ENCODE measurements at regions not wholly inside any gene's neighbourhood (a gene's known extent, or its start where the extent isn't known, plus 50 kb on each side); places are given as distances from the start of the nearest gene placed in this dataset.

GRCh38 chr5:135255461-135256178 is 143.4 kb downstream of the MACROH2A1 start:
- H2AFZ ChIP-seq (ENCODE audit: low read length): no peak overlapping the region
- H4K20me1 ChIP-seq (ENCODE audit: control insufficient read depth, insufficient read depth, insufficient read length): no peaks in the 10 kb centered on the region
- H3K23me2 ChIP-seq (ENCODE audit: insufficient read length, low read depth, low read length, poor library complexity, severe bottlenecking): no peaks in the 10 kb centered on the region
- Mint-ChIP-seq H3K36me3 (ENCODE audit: insufficient read depth in 1 of 3, low read depth in 3 of 3) (no peaks in the 10 kb centered on the region), H3K27me3 (ENCODE audit: low read depth) (peaks cover 1% of the 10 kb centered on the region; the same call in 1 of the 2 replicates), H3K27ac (no peak overlapping the region), H3K9me3 (peaks cover 3 to 7% of the 10 kb centered on the region in 2 experiments; a peak in 4 of 5 replicates), H3K4me3 (no peak overlapping the region), H3K4me1 (no peaks in the 10 kb centered on the region)
- no peak overlapping the region for H2BK20ac ChIP-seq (ENCODE audit: low read depth, low read length, poor library complexity, severe bottlenecking)
- no CpG with 5 or more reads among the region's 4 CpGs for WGBS (ENCODE audit: extremely low coverage, insufficient read length, low lambda C conversion rate)
- H3T11ph ChIP-seq (ENCODE audit: low read length): no peak overlapping the region
- H2BK120ac ChIP-seq (ENCODE audit: low read depth, low read length, poor library complexity, severe bottlenecking): no peak overlapping the region
- H3K79me2 ChIP-seq (ENCODE audit: insufficient read depth, low read length): no peaks in the 10 kb centered on the region
- 0 out of 2 replicates have a peak, but pooled peaks cover 2% of the 10 kb centered on the region for H3K27me3 ChIP-seq (ENCODE audit: insufficient read depth, low read length)
- H3K4ac ChIP-seq (ENCODE audit: low read depth, low read length): no peak overlapping the region
- no peak overlapping the region for H4K5ac ChIP-seq (ENCODE audit: insufficient read length, low read depth, low read length)
- no peak overlapping the region for H3K9ac ChIP-seq (ENCODE audit: extremely low read depth, insufficient read length, low read length)
- DNase-seq: peak; percentile 20
- H3K18ac ChIP-seq (ENCODE audit: insufficient read length, low read depth, low read length): no peak overlapping the region
- H3K23ac ChIP-seq (ENCODE audit: insufficient read length, low read depth, low read length): no peak overlapping the region
- no peak overlapping the region for H3K27ac ChIP-seq (ENCODE audit: insufficient read length, low read depth, low read length)
- no peak; the same call in 2 of the 3 replicates for TF ChIP-seq CTCF (conservative IDR thresholded peaks at IDR 0.05)
- no peak overlapping the region for H4K91ac ChIP-seq (ENCODE audit: insufficient read length, low read depth, low read length)
- H3K14ac ChIP-seq (ENCODE audit: insufficient read depth, low read length): no peak overlapping the region
- no peak overlapping the region for H2AK5ac ChIP-seq (ENCODE audit: insufficient read length, low read length)
- H3K4me2 ChIP-seq (ENCODE audit: insufficient read depth, insufficient read length, low read length): no peak overlapping the region
- no peaks in the 10 kb centered on the region for H3K9me3 ChIP-seq (ENCODE audit: control insufficient read depth, low read depth, low read length)
- no peak overlapping the region for H2BK15ac ChIP-seq (ENCODE audit: low read depth, low read length)
- no peak overlapping the region for H4K8ac ChIP-seq (replicated peaks; ENCODE audit: insufficient read length, low read depth, low read length)
- H3K4me1 ChIP-seq (ENCODE audit: insufficient read depth, low read length): no peaks in the 10 kb centered on the region
- no peaks in the 10 kb centered on the region for H3K79me1 ChIP-seq (ENCODE audit: insufficient read depth, low read depth, low read length, poor library complexity, severe bottlenecking)
- no peak overlapping the region for H2BK12ac ChIP-seq (ENCODE audit: insufficient read length, low read depth, low read length)
- H3K56ac ChIP-seq (ENCODE audit: insufficient read length, low read depth, low read length): no peak overlapping the region
- H2BK5ac ChIP-seq (ENCODE audit: insufficient read length, low read length): no peak overlapping the region
